ENCODE measurements at regions not wholly inside any gene's neighbourhood (a gene's known extent, or its start where the extent isn't known, plus 50 kb on each side); places are given as distances from the start of the nearest gene placed in this dataset.

DNA sequence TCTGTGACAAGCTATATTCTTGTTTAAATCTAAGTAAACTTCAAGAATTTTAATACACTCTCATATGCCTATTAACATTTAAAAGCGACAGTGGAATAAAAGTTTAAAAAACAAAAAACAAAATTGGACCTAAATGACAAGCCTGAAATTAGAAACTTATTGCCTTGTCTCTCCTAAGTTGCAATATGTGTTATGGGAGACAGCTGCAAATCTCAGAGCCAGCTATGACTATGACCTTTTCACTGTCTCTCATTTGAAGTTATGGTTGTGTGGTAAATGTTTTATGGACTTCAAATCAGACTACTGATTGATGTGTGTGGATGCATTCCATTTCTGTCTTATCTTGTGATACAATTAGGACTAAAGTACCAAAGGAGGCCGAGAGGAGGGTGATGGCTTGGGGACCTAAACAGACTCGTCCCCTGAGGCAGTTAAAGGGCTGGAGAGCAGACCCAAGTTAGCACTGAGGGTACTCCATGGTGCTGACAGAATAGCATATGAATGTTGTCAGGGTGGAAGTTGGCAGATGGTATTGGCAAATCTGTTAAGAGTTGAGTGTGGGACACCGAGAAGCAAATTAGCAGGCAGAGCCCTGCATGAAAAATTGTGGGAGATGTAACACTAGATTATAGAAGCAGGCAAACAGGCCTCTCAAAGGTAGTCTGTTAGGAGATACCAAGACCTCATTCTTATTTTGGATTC is 930.1 kb upstream of the MAN1A1 start:
- POLR2A ChIA-PET (ENCODE audit: partially characterized antibody), result no interaction called here
- Histone ChIP-seq H3K9me3 (ENCODE audit: insufficient read depth in 2 of 2, low read depth in 1 of 2, low read length in 1 of 2) (no peaks in the 10 kb centered on the region), H3K4me1 (replicated peaks in 1 of 4; ENCODE audit: control insufficient read depth in 3 of 4, insufficient read depth in 4 of 4, low read length in 3 of 4) (peaks cover 0 to 3% (median 0%) of the 10 kb centered on the region in 4 experiments; a peak in 1 of 7 replicates), H3K79me2 (ENCODE audit: control insufficient read depth in 1 of 2, insufficient read depth in 2 of 2, low read length in 2 of 2) (no peaks in the 10 kb centered on the region), H2BK12ac (ENCODE audit: low read depth, low read length) (no peak overlapping the region), H3K18ac (ENCODE audit: extremely low read depth, low read length) (no peak overlapping the region), H3K23me2 (ENCODE audit: low read depth, low read length) (no peaks in the 10 kb centered on the region), H3K56ac (replicated peaks; ENCODE audit: insufficient read length, low read depth, low read length) (no peak overlapping the region), H2BK5ac (ENCODE audit: low read depth, low read length) (no peak overlapping the region), H3K79me1 (ENCODE audit: low read depth, low read length) (no peaks in the 10 kb centered on the region), H3K27me3 (replicated peaks in 1 of 4; ENCODE audit: control insufficient read depth in 3 of 4, extremely low read depth in 1 of 4, insufficient read depth in 3 of 4, low read length in 3 of 4) (no peaks in the 10 kb centered on the region), H3K4ac (replicated peaks; ENCODE audit: insufficient read length, low read depth, low read length) (no peak overlapping the region), H2BK120ac (replicated peaks; ENCODE audit: low read depth, low read length) (no peak overlapping the region), H3K36me3 (ENCODE audit: control insufficient read depth in 2 of 4, insufficient read depth in 4 of 4, low read length in 3 of 4) (no peaks in the 10 kb centered on the region), H4K8ac (ENCODE audit: extremely low read depth, insufficient read depth, low read length) (no peak overlapping the region), H4K91ac (replicated peaks; ENCODE audit: insufficient read length, low read length) (no peak overlapping the region), H2AK5ac (ENCODE audit: low read depth, low read length) (no peak overlapping the region), H3K4me2 (ENCODE audit: insufficient read depth in 1 of 2, low read depth in 2 of 2, low read length in 2 of 2) (no peak overlapping the region), H3K14ac (ENCODE audit: insufficient read length) (no peak overlapping the region), H3K23ac (ENCODE audit: insufficient read length) (no peak overlapping the region), H2AFZ (ENCODE audit: low read length) (no peak overlapping the region), H3K4me3 (ENCODE audit: extremely low read depth in 1 of 4, insufficient read depth in 2 of 4, low read depth in 3 of 4, low read length in 4 of 4) (no peak overlapping the region), H3K9ac (replicated peaks in 1 of 4; ENCODE audit: extremely low read depth in 1 of 4, low read depth in 3 of 4, low read length in 3 of 4) (no peak overlapping the region), H2BK20ac (ENCODE audit: low read length) (no peak overlapping the region), H3K27ac (ENCODE audit: low read depth, low read length) (no peak overlapping the region), H2BK15ac (ENCODE audit: low read length) (no peak overlapping the region), H4K20me1 (replicated peaks in 1 of 2; ENCODE audit: control insufficient read depth in 1 of 2, insufficient read depth in 2 of 2, low read length in 2 of 2) (no peaks in the 10 kb centered on the region), H4K5ac (ENCODE audit: insufficient read length, low read depth, low read length) (no peak overlapping the region)
- FAIRE-seq (no peak), DNase-seq (ENCODE audit: low read depth in 1 of 2, low spot score in 2 of 2) (no peak)
- WGBS, 2 experiments (ENCODE audit: extremely low coverage in 1 of 2, insufficient coverage in 1 of 2, insufficient read length in 1 of 2, insufficient replicate concordance in 2 of 2, low coverage in 1 of 2, low lambda C conversion rate in 2 of 2, missing lambda C conversion rate in 1 of 2), result 87% methylated on average over 4 of the region's 4 CpGs; no CpG with 5 or more reads in 1 of the 2 experiments
- CTCF ChIA-PET (ENCODE audit: partially characterized antibody), result no interaction called here
- TF ChIP-seq KDM1A (IDR thresholded peaks at IDR 0.05; ENCODE audit: borderline replicate concordance, low read length) (no peak), EZH2 (IDR thresholded peaks at IDR 0.05; ENCODE audit: low read depth, low read length, severe bottlenecking) (no peak), KDM4A (IDR thresholded peaks at IDR 0.05; ENCODE audit: low read depth, low read length, severe bottlenecking) (no peak), SUZ12 (IDR thresholded peaks at IDR 0.05; ENCODE audit: low read length) (no peak), EP300 (IDR thresholded peaks at IDR 0.05; ENCODE audit: borderline replicate concordance in 1 of 2, low read depth in 2 of 2, low read length in 2 of 2) (no peak), HDAC2 (IDR thresholded peaks at IDR 0.05; ENCODE audit: borderline replicate concordance in 1 of 2, low read depth in 2 of 2, low read length in 2 of 2) (no peak), SIX5 (IDR thresholded peaks at IDR 0.05; ENCODE audit: low read depth, low read length) (no peak), BACH1 (IDR thresholded peaks at IDR 0.05; ENCODE audit: low read length) (no peak), CHD1 (IDR thresholded peaks at IDR 0.05; ENCODE audit: low read depth, low read length) (no peak), CBX8 (IDR thresholded peaks at IDR 0.05; ENCODE audit: borderline replicate concordance, low read depth, low read length) (no peak)
- TF ChIP-seq, protein P1, sequence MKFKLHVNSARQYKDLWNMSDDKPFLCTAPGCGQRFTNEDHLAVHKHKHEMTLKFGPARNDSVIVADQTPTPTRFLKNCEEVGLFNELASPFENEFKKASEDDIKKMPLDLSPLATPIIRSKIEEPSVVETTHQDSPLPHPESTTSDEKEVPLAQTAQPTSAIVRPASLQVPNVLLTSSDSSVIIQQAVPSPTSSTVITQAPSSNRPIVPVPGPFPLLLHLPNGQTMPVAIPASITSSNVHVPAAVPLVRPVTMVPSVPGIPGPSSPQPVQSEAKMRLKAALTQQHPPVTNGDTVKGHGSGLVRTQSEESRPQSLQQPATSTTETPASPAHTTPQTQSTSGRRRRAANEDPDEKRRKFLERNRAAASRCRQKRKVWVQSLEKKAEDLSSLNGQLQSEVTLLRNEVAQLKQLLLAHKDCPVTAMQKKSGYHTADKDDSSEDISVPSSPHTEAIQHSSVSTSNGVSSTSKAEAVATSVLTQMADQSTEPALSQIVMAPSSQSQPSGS (IDR thresholded peaks at IDR 0.05; ENCODE audit: low read length), result no peak
